H9 (cell line): ENCODE measurements at regions not wholly inside any gene's neighbourhood (a gene's known extent, or its start where the extent isn't known, plus 50 kb on each side); places are given as distances from the start of the nearest gene placed in this dataset.

Source experiments
- DNase-seq: peaks from one replicate; pipeline ENCODE4 v3.0.0-alpha.2; 2017
- H2AFZ ChIP-seq: one replicate; pipeline ENCODE4 v1.6.1; 2013; ENCODE audit warnings: mild to moderate bottlenecking, low read length, control low read depth, moderate library complexity
- H2AK5ac ChIP-seq: 2 replicates; pipeline ENCODE4 v1.6.1; 2013; ENCODE audit warnings: low read length, control low read depth, mixed read lengths; ENCODE audit not compliant: insufficient read length
- H2BK120ac ChIP-seq: one replicate; pipeline ENCODE4 v1.6.1; 2013; ENCODE audit warnings: low read depth, mild to moderate bottlenecking, low read length, control low read depth, inconsistent platforms; ENCODE audit not compliant: poor library complexity, severe bottlenecking
- H2BK12ac ChIP-seq: 2 replicates; pipeline ENCODE4 v1.6.1; 2013; ENCODE audit warnings: low read length, control low read depth, mixed read lengths, low read depth; ENCODE audit not compliant: insufficient read length
- H2BK15ac ChIP-seq: 2 replicates; pipeline ENCODE4 v1.6.1; 2013; ENCODE audit warnings: low read depth, low read length, control low read depth
- H2BK20ac ChIP-seq: one replicate; pipeline ENCODE4 v1.6.1; 2013; ENCODE audit warnings: low read depth, mild to moderate bottlenecking, low read length, control low read depth, inconsistent platforms; ENCODE audit not compliant: poor library complexity, severe bottlenecking
- H2BK5ac ChIP-seq: 2 replicates; pipeline ENCODE4 v1.6.1; 2013; ENCODE audit warnings: low read length, control low read depth, mixed read lengths; ENCODE audit not compliant: insufficient read length
- H3K14ac ChIP-seq: 2 replicates; pipeline ENCODE4 v1.6.1; 2013; ENCODE audit warnings: low read length, control low read depth; ENCODE audit not compliant: insufficient read depth
- H3K18ac ChIP-seq: 2 replicates; pipeline ENCODE4 v1.6.1; 2013; ENCODE audit warnings: low read depth, mild to moderate bottlenecking, mixed read lengths, low read length, control low read depth; ENCODE audit not compliant: insufficient read length
- H3K23ac ChIP-seq: 2 replicates; pipeline ENCODE4 v1.6.1; 2013; ENCODE audit warnings: low read length, control low read depth, mixed read lengths, low read depth; ENCODE audit not compliant: insufficient read length
- H3K23me2 ChIP-seq: 2 replicates; pipeline ENCODE4 v1.6.1; 2013; ENCODE audit warnings: low read depth, mild to moderate bottlenecking, mixed read lengths, low read length, control low read depth; ENCODE audit not compliant: insufficient read length, poor library complexity, severe bottlenecking
- H3K27ac ChIP-seq: 2 replicates; pipeline ENCODE4 v1.5.1; 2013; ENCODE audit warnings: low read length, control low read depth, mixed read lengths, low read depth; ENCODE audit not compliant: insufficient read length
- H3K27me3 ChIP-seq: 2 replicates; pipeline ENCODE4 v1.6.1; 2013; ENCODE audit warnings: low read length, control low read depth, inconsistent platforms; ENCODE audit not compliant: insufficient read depth
- H3K4ac ChIP-seq: 2 replicates; pipeline ENCODE4 v1.6.1; 2013; ENCODE audit warnings: low read depth, mild to moderate bottlenecking, control low read depth, inconsistent platforms, low read length, moderate library complexity
- H3K4me1 ChIP-seq: 2 replicates; pipeline ENCODE4 v1.6.1; 2013; ENCODE audit warnings: low read length, control low read depth, inconsistent platforms; ENCODE audit not compliant: insufficient read depth
- H3K4me2 ChIP-seq: 2 replicates; pipeline ENCODE4 v1.6.1; 2013; ENCODE audit warnings: low read length, control low read depth, mixed read lengths; ENCODE audit not compliant: insufficient read length, insufficient read depth
- H3K56ac ChIP-seq: 2 replicates; pipeline ENCODE4 v1.6.1; 2013; ENCODE audit warnings: low read depth, mild to moderate bottlenecking, mixed read lengths, low read length, control low read depth; ENCODE audit not compliant: insufficient read length
- H3K79me1 ChIP-seq: 2 replicates; pipeline ENCODE4 v1.6.1; 2013; ENCODE audit warnings: low read depth, mild to moderate bottlenecking, moderate library complexity, low read length, control low read depth, inconsistent platforms; ENCODE audit not compliant: insufficient read depth, poor library complexity, severe bottlenecking
- H3K79me2 ChIP-seq: 2 replicates; pipeline ENCODE4 v1.6.1; 2013; ENCODE audit warnings: low read length, control low read depth, inconsistent platforms; ENCODE audit not compliant: insufficient read depth
- H3K9ac ChIP-seq: 2 replicates; pipeline ENCODE4 v1.6.1; 2013; ENCODE audit warnings: low read length, control low read depth, mixed read lengths; ENCODE audit not compliant: insufficient read length; ENCODE audit errors: extremely low read depth
- H3K9me3 ChIP-seq: one replicate; pipeline ENCODE4 v1.6.1; 2013; ENCODE audit warnings: low read depth, low read length, inconsistent platforms; ENCODE audit not compliant: control insufficient read depth
- H3T11ph ChIP-seq: one replicate; pipeline ENCODE4 v1.6.1; 2013; ENCODE audit warnings: mild to moderate bottlenecking, low read length, control low read depth, inconsistent platforms
- H4K20me1 ChIP-seq: one replicate; pipeline ENCODE4 v1.6.1; 2013; ENCODE audit not compliant: control insufficient read depth, insufficient read length, insufficient read depth
- H4K5ac ChIP-seq: 2 replicates; pipeline ENCODE4 v1.6.1; 2013; ENCODE audit warnings: low read depth, mild to moderate bottlenecking, mixed read lengths, low read length, control low read depth; ENCODE audit not compliant: insufficient read length
- H4K8ac ChIP-seq: replicated peaks from 2 replicates; pipeline ENCODE4 v1.6.1; 2013; ENCODE audit warnings: low read length, control low read depth, mixed read lengths, low read depth; ENCODE audit not compliant: insufficient read length
- H4K91ac ChIP-seq: 2 replicates; pipeline ENCODE4 v1.6.1; 2013; ENCODE audit warnings: low read depth, mild to moderate bottlenecking, moderate library complexity, mixed read lengths, low read length, control low read depth; ENCODE audit not compliant: insufficient read length
- H3K27ac Mint-ChIP-seq, 3 experiments: 2 replicates in 2 of 3; 3 replicates in 1 of 3; pipeline ENCODE4 v1.8.0; 2020 to 2021; ENCODE audit warnings: mixed read lengths in 3 of 3, mild to moderate bottlenecking in 1 of 3, moderate library complexity in 1 of 3
- H3K27me3 Mint-ChIP-seq: 2 replicates; pipeline ENCODE4 v1.8.0; 2021; ENCODE audit warnings: low read depth, mild to moderate bottlenecking, moderate library complexity, mixed read lengths
- H3K36me3 Mint-ChIP-seq, 3 experiments: 2 replicates in 2 of 3; 3 replicates in 1 of 3; pipeline ENCODE4 v1.8.0; 2020 to 2021; ENCODE audit warnings: low read depth in 3 of 3, mixed read lengths in 3 of 3; ENCODE audit not compliant: insufficient read depth in 1 of 3
- H3K4me1 Mint-ChIP-seq, 2 experiments: 2 replicates each; pipeline ENCODE4 v1.8.0; 2020; ENCODE audit warnings: mixed read lengths in 2 of 2
- H3K4me3 Mint-ChIP-seq, 2 experiments: 2 replicates in 1 of 2; 3 replicates in 1 of 2; pipeline ENCODE4 v1.8.0; 2020 to 2021; ENCODE audit warnings: mild to moderate bottlenecking in 2 of 2, mixed read lengths in 2 of 2, moderate library complexity in 1 of 2
- H3K9me3 Mint-ChIP-seq, 2 experiments: 2 replicates in 1 of 2; 3 replicates in 1 of 2; pipeline ENCODE4 v1.8.0; 2020; ENCODE audit warnings: mild to moderate bottlenecking in 2 of 2, mixed read lengths in 2 of 2, moderate library complexity in 1 of 2
- CTCF ChIP-seq: fragments of 200-600 bp; sonication (generic); conservative IDR thresholded peaks from 3 replicates; pipeline ENCODE4 v1.8.0; 2021; ENCODE audit warnings: antibody characterized with exemption, mild to moderate bottlenecking
- WGBS: extraction: QIAGEN DNeasy Blood & Tissue Kit; methylation state at CpG from one replicate; pipeline ENCODE4 v1.1.7; 2013; ENCODE audit warnings: missing lambda C conversion rate, low lambda C conversion rate, mixed read lengths; ENCODE audit not compliant: insufficient read length; ENCODE audit errors: extremely low coverage; 5-methylcytosine and 5-hydroxymethylcytosine counted together

- no peak overlapping the region for H4K5ac ChIP-seq
- no CpG with 5 or more reads among the region's 2 CpGs for WGBS
- H3K79me2 ChIP-seq, result no peaks in the 10 kb centered on the region
- Mint-ChIP-seq H3K4me1 (no peaks in the 10 kb centered on the region), H3K27ac (no peak overlapping the region), H3K36me3 (peaks cover 0 to 23% (median 2%) of the 10 kb centered on the region in 3 experiments; a peak in 3 of 7 replicates), H3K4me3 (no peak overlapping the region), H3K9me3 (peaks cover 15 to 24% of the 10 kb centered on the region in 2 experiments; a peak in 4 of 5 replicates), H3K27me3 (no peaks in the 10 kb centered on the region; the same call in 1 of the 2 replicates)
- H3K14ac ChIP-seq, result no peak overlapping the region
- no peak overlapping the region for H3K9ac ChIP-seq
- no peak overlapping the region for H2BK20ac ChIP-seq
- H2BK120ac ChIP-seq, result no peak overlapping the region
- H3T11ph ChIP-seq, result no peak overlapping the region
- no peaks in the 10 kb centered on the region for H4K20me1 ChIP-seq
- H3K4me1 ChIP-seq, result no peaks in the 10 kb centered on the region
- H3K23ac ChIP-seq, result no peak overlapping the region
- H4K8ac ChIP-seq, result no peak overlapping the region
- H3K9me3 ChIP-seq, result no peaks in the 10 kb centered on the region
- H3K23me2 ChIP-seq, result no peaks in the 10 kb centered on the region
- H2BK12ac ChIP-seq, result no peak overlapping the region
- H2AK5ac ChIP-seq, result no peak overlapping the region
- no peak overlapping the region for H3K4me2 ChIP-seq
- no peak overlapping the region for H2AFZ ChIP-seq
- no peak overlapping the region for H4K91ac ChIP-seq
- no peaks in the 10 kb centered on the region for H3K79me1 ChIP-seq
- H2BK15ac ChIP-seq, result no peak overlapping the region
- no peak for DNase-seq
- H2BK5ac ChIP-seq, result no peak overlapping the region
- no peak overlapping the region for H3K18ac ChIP-seq
- H3K27me3 ChIP-seq, result no peaks in the 10 kb centered on the region
- H3K27ac ChIP-seq, result no peak overlapping the region
- no peak overlapping the region for H3K56ac ChIP-seq
- H3K4ac ChIP-seq, result no peak overlapping the region
- TF ChIP-seq CTCF, result no peak
These were observed 380.1 kb upstream of the RIOK2 start for GRCh38 chr5:97563050-97563657.
